ENCODE measurements at regions not wholly inside any gene's neighbourhood (a gene's known extent, or its start where the extent isn't known, plus 50 kb on each side); places are given as distances from the start of the nearest gene placed in this dataset.

DNA sequence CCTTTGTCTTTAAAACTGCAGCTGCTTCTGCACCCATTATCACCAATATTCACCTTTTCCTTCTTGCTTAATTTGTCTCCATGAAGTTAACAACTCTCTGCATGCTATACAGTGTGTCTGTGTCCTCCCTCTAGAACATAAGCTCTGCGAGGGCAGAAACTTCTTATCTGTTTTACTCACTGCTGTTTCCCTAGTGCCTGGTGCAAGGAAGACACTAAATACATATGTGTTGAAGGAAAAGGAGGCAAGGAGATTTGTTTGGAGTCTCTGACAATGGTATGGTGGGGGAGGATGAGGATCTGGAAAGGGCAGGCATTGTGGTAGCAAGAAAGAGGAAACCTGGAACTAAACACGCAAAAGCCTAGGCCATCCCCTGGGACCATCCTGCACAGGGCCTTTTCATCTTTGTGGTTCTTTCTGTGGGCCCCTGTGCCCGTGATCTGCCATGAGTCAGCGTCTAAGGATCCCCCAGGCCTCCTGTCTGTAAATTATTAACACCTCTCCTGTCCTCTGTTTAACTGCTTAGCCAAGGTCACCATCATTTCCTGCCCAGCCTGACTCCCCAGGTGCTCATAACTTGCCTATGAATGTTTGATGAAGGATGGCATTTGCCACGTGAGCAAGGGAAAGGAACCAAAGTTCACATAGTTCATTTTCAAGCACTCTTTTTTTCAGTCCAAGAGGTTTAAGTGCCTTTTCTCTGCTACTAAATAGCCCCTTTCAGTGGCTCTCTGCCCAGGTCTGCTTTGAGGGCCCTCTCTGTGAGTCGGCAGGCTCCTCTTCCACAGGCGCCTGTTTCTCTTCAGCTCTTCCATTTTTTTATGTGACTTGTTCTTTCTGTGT is 131.1 kb downstream of the RASSF10 start:
- Histone ChIP-seq H3F3A (replicated peaks; ENCODE audit: insufficient read depth) (no peaks in the 10 kb centered on the region), H3K4me1 (ENCODE audit: control insufficient read depth in 1 of 2, insufficient read depth in 2 of 2, low read depth in 1 of 2, low read length in 1 of 2) (peaks cover 0 to under 1% of the 10 kb centered on the region in 2 experiments; a peak in 2 of 4 replicates), H3K9me3 (no peaks in the 10 kb centered on the region), H3K9ac (no peak overlapping the region), H3K27me3 (ENCODE audit: insufficient read depth) (no peaks in the 10 kb centered on the region), H3K4me2 (no peak overlapping the region), H4K20me1 (ENCODE audit: insufficient read depth) (no peaks in the 10 kb centered on the region), H3K36me3 (replicated peaks in 1 of 2; ENCODE audit: control insufficient read depth in 1 of 2, insufficient read depth in 2 of 2, low read length in 1 of 2) (no peaks in the 10 kb centered on the region), H3K9me2 (no peaks in the 10 kb centered on the region), H3K4me3 (ENCODE audit: low read depth in 2 of 2, low read length in 1 of 2) (no peak overlapping the region), H2AFZ (ENCODE audit: low read depth) (no peak overlapping the region), H3K27ac (ENCODE audit: low read depth in 2 of 2, low read length in 1 of 2) (no peak overlapping the region), H3K79me2 (ENCODE audit: insufficient read depth) (no peaks in the 10 kb centered on the region)
- 62% methylated on average over 7 of the region's 7 CpGs for WGBS (ENCODE audit: low lambda C conversion rate)
- DNase-seq: no peak
- POLR2A ChIA-PET: no interaction called here
- TF ChIP-seq TCF12 (IDR thresholded peaks at IDR 0.05) (no peak), MEF2A (IDR thresholded peaks at IDR 0.05; ENCODE audit: borderline replicate concordance, low read depth) (no peak), RXRA (IDR thresholded peaks at IDR 0.05; ENCODE audit: borderline replicate concordance, low read depth) (no peak), FOXJ3 (CRISPR knock-in tag; IDR thresholded peaks at IDR 0.05) (no peak), TEAD4 (IDR thresholded peaks at IDR 0.05; ENCODE audit: borderline replicate concordance, insufficient read depth) (no peak), SMC3 (IDR thresholded peaks at IDR 0.05; ENCODE audit: low read depth, low read length) (no peak), TAF1 (IDR thresholded peaks at IDR 0.05; ENCODE audit: borderline replicate concordance, low read depth, low read length) (no peak), MXI1 (IDR thresholded peaks at IDR 0.05; ENCODE audit: low read depth, low read length) (no peak), NFIC (IDR thresholded peaks at IDR 0.05; ENCODE audit: borderline replicate concordance) (no peak), ELF1 (IDR thresholded peaks at IDR 0.05) (no peak), EP300 (IDR thresholded peaks at IDR 0.05; ENCODE audit: borderline replicate concordance in 1 of 2, low read depth in 1 of 2, low read length in 1 of 2) (no peak), GABPA (IDR thresholded peaks at IDR 0.05; ENCODE audit: low read depth) (no peak), CHD2 (IDR thresholded peaks at IDR 0.05; ENCODE audit: low read length, partially characterized antibody) (no peak), SIN3A (IDR thresholded peaks at IDR 0.05; ENCODE audit: borderline replicate concordance, low read depth, low read length) (no peak), EZH2phosphoT487 (IDR thresholded peaks at IDR 0.05; ENCODE audit: borderline replicate concordance, low read depth) (no peak), GATA2 (CRISPR knock-in tag; IDR thresholded peaks at IDR 0.05) (no peak), NRF1 (IDR thresholded peaks at IDR 0.05; ENCODE audit: low read depth, low read length) (no peak)
- TF ChIP-seq, protein P1, sequence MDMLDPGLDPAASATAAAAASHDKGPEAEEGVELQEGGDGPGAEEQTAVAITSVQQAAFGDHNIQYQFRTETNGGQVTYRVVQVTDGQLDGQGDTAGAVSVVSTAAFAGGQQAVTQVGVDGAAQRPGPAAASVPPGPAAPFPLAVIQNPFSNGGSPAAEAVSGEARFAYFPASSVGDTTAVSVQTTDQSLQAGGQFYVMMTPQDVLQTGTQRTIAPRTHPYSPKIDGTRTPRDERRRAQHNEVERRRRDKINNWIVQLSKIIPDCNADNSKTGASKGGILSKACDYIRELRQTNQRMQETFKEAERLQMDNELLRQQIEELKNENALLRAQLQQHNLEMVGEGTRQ (IDR thresholded peaks at IDR 0.05; ENCODE audit: borderline replicate concordance, low read depth, low read length): no peak
- CTCF ChIA-PET: interaction anchor here (0.5 to 0.6 kb wide), 2 partner anchors 13 to 361 kb away, joined by 3 read pairs; no protein-coding TSS in a partner anchor

Data from SK-N-SH (cell line).